K562 (cell line): ENCODE measurements at regions not wholly inside any gene's neighbourhood (a gene's known extent, or its start where the extent isn't known, plus 50 kb on each side); places are given as distances from the start of the nearest gene placed in this dataset.

Experiments used
- EZH2 ChIP-seq: IDR thresholded peaks from 2 replicates; pipeline ENCODE4 v1.6.1; 2012; ENCODE audit warnings: low read depth, mild to moderate bottlenecking, inconsistent platforms, low read length, borderline replicate concordance
- GABPA ChIP-seq: fragments of 200-800 bp; sonication (Bioruptor generic); conservative IDR thresholded peaks from 2 replicates; pipeline ENCODE4 v1.6.1; 2016; ENCODE audit warnings: low read depth, missing genetic modification characterization, missing compliant biosample characterization
- KAT2B ChIP-seq: IDR thresholded peaks from one replicate; pipeline ENCODE4 v1.6.1; 2012; ENCODE audit warnings: low read depth, mild to moderate bottlenecking, control low read depth, inconsistent platforms, low read length, moderate library complexity
- KAT7 ChIP-seq: sonication (generic); formaldehyde crosslinking; IDR thresholded peaks from 2 replicates; pipeline ENCODE4 v1.8.0; 2022; ENCODE audit warnings: missing genetic modification reagents, mild to moderate bottlenecking, borderline replicate concordance
- TOE1 ChIP-seq, 2 experiments: fragments of 450-650 bp in 1 of 2; sonication (generic) in 1 of 2; formaldehyde crosslinking in 1 of 2; IDR thresholded peaks; 2 replicates each; pipeline versions ENCODE4 v1.7.1 to v1.8.0; 2016 to 2022; ENCODE audit warnings: borderline replicate concordance in 2 of 2, mild to moderate bottlenecking in 2 of 2, antibody characterized with exemption in 1 of 2, inconsistent platforms in 1 of 2, low read depth in 1 of 2, missing genetic modification reagents in 1 of 2, moderate library complexity in 1 of 2
- ZFP36 ChIP-seq: fragments of 150-350 bp; IDR thresholded peaks from 2 replicates; pipeline ENCODE4 v1.6.1; 2018; ENCODE audit warnings: low read length, low read depth; ENCODE audit not compliant: partially characterized antibody
- ZNF354B ChIP-seq: fragments of 250-450 bp; sonication (Bioruptor Pico); IDR thresholded peaks from 2 replicates; pipeline ENCODE4 v1.4.0; 2020

- no peak for TF ChIP-seq KAT7 (CRISPR knock-in tag)
- TF ChIP-seq ZFP36 = no peak
- TF ChIP-seq TOE1 (IDR thresholded peaks at IDR 0.05; ENCODE audit: borderline replicate concordance) = no peak
- no peak for TF ChIP-seq TOE1 (CRISPR knock-in tag; IDR thresholded peaks at IDR 0.05; ENCODE audit: borderline replicate concordance, low read depth)
- no peak for TF ChIP-seq GABPA (tag)
- no peak for TF ChIP-seq EZH2
- TF ChIP-seq ZNF354B (CRISPR knock-in tag) = no peak
- no peak for TF ChIP-seq KAT2B
Observed at GRCh38 chr1:94614996-94615395, 73.4 kb upstream of the F3 start.
